Activated CD8-positive, alpha-beta memory T cell treated with anti-CD3 and anti-CD28 coated beads, Interleukin-2, amount 50 U/mL, for 24 hours (primary cell): ENCODE measurements at regions not wholly inside any gene's neighbourhood (a gene's known extent, or its start where the extent isn't known, plus 50 kb on each side); places are given as distances from the start of the nearest gene placed in this dataset.
"Not testable (repeated sequence)": the region's sequence is repeated elsewhere in the genome, so short reads cannot be mapped to it uniquely, and the experiment has no call there.

Experiments
- DNase-seq: peaks from one replicate; pipeline ENCODE4 v3.0.0-alpha.2; 2020; ENCODE audit errors: extremely low read depth

DNA sequence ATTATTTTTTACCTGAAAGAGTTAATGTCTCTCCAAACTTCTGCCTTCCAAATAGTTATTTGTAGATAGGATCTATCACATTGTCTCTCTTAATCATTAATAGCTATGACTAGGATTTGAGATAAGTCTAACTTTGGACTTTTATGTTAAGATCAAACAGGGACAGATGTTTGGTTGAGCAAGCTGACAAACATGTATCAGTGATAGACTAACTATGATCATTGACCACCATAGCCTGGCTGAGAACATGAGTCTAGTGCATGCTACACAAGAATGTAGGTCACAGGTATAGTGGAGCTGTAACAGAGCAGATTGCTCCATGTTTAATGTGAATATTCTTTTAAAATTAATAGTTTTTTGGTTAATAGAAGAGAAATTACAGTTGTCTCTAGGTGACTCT, 52.0 kb downstream of the SYT15B start:
- not testable (repeated sequence) for DNase-seq

DNA sequence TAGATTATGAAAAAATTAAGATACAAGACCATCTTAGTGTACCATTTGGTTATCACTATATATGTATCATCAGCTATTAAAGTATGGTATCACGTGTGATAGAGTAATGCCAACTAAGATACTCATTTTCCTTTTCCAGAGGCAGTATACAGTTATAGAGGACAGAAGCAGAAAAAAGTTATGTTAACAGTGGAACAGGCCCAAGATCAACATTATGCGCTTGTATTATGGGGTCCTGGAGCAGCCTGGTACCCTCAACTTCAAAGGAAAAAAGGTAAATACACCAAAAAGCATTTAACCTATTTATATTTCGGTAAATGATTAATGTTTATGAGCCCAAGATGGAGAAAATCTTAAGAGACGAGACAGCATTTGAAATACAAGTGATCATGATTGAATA, 52.9 kb downstream of the SYT15B start:
- DNase-seq, result not testable (repeated sequence)

DNA sequence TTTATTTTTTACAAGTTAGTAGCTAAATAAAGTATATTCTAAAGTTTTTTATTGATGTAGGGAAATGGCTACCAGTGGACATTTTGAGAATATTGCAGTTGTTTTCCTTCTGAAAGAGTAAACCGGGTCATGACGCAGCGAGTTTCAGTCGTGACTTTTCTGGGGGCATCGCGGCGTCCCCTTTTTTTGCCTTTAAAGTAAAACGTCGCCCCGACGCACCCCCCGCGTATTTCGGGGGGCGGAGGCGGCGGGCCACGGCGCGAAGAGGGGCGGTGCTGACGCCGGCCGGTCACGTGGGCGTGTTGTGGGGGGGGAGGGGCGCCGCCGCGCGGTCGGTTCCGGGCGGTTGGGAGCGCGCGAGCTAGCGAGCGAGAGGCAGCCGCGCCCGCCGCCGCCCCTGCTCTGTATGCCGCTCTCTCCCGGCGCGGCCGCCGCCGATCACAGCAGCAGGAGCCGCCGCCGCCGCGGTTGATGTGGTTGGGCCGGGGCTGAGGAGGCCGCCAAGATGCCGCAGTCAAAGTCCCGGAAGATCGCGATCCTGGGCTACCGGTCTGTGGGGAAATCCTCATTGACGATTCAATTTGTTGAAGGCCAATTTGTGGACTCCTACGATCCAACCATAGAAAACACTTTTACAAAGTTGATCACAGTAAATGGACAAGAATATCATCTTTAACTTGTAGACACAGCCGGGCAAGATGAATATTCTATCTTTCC, 57.5 kb downstream of the SYT15B start:
- peak; percentile 4 for DNase-seq

DNA sequence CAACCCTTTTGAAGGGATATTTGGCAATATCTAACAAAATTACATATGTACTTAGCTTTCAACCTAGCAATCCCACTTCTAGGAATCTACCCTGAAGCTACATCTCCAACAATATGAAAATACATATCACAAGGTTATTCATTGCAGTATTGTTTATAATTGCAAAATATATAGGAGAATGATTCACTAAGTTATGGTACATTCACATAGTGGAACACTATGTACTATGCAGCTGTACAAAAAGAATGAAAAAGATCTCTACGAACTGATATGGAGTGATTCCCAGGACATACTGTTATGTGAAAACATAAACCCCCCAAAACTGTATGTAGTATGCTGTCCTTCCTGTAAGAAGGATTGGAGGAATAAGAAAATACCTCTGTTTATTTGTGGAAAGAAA, 62.1 kb downstream of the SYT15B start:
- DNase-seq, result not testable (repeated sequence)

DNA sequence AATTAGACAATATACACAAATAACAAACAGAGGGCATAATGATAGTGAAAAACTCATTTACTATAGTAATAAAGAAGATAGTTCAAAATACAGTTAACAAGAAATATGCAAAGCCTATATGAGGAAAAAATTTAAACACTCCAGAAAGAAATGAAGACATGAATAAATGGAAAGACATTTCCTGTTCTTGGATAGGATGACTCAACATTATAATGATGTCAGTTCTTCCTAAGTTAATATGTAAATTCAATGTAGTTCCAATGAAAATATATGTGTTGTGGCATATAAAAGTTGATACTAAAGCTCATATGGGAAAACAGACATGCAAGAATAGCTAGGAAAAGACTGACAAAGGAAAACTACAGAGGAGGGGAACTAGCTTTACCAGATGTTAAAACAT, 63.5 kb downstream of the SYT15B start:
- DNase-seq, result not testable (repeated sequence)

DNA sequence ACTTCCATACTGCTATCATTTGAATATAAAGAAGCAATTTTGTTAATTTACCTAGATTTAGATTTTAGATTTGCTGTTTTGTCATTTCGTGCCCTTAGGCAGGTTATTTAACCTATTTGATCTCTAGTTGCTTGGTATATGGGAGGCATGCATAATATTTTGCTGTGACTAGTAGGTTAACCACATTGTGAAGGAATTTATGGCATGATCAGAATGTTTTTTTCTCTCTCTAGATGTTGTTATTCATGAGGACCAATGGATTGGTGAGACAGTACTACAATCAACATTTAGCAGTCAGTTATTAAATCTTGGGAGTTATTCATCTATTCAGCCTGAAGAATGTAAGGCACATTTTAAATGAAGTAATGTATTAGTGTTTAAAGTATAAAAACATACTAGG, 67.2 kb downstream of the SYT15B start:
- not testable (repeated sequence) for DNase-seq

DNA sequence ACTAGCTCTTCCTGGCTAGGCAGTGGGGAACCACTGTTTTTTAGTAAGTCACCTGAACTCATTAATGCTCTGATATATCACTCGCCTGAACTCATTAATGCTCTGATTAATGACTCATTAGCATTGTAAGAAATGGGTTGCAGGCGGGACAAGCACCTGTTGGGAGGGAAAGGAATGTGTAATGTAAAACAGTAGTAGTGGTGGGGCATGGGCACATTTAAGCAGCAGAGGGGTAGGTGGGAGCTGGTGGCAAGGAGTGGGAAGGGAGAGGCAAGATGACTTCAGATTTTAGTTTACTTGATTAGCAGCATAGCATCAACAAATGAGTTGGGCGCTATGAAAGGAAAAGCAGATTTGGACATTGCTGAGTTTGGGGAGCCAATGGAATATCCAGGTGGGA, 68.2 kb downstream of the SYT15B start:
- DNase-seq, result not testable (repeated sequence)

DNA sequence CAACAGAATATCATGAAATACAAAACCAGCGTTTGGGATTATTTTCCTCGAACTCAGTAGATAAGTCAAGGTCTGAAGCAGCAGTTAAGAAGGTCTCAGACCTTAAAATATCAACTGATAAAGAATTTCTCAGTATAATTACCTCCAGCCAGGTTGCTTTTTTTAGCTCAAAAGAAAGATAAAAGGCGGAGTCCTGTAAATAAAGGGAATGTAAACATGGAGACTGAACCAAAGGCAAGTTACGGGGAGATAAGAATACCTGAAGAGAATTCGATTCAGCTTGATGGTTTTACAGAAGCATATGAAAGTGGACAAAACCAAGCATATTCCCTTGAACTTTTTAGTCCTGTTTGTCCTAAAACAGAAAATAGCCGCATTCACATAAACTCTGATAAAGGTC, 73.1 kb downstream of the SYT15B start:
- not testable (repeated sequence) for DNase-seq

DNA sequence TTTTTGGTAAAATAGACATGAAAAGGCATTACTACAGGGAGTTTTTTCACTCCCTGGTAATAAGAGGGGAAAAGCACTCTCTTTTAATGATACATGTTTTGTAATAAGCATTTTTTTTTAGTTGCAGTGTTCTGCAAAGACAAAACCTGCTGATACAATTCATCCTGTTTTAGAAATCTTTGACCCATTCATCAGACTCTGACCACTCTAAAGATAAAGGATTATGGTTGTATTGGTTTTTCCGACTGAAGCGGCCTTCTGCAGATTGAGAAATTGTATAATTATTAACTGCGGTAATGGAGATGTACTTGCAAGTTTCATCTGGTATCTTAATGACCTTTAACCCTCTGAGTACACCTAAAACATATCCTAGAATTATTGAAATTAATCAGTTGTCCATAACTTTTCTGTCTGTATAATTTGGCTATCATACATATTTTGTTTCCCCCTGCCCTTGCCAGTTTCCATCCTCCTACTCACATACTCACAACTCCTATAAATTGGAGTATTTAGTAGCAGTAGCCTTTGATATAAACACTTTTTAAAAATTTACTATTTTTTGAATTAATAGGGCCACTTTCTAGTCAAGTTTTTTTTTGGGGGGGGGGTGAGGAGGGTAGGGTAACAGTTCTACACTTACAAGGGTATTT, 79.4 kb downstream of the SYT15B start:
- DNase-seq, result not testable (repeated sequence)

DNA sequence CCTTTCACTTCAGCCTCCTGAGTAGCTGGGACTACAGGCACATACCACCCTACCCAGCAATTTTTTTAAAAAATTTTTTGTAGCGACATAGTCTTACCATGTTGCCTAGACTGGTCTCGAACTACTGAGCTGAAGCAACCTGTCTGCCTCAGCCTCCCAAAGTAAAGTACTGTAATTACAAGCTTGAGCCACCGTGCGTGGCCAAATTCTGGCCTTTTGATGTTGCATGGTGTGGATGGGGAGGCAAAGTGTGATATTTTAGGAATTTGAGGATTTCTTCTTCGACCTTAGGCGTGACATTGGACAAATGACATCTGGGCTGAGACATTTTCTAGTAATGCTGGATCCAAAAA, 81.8 kb downstream of the SYT15B start:
- DNase-seq, result not testable (repeated sequence)

DNA sequence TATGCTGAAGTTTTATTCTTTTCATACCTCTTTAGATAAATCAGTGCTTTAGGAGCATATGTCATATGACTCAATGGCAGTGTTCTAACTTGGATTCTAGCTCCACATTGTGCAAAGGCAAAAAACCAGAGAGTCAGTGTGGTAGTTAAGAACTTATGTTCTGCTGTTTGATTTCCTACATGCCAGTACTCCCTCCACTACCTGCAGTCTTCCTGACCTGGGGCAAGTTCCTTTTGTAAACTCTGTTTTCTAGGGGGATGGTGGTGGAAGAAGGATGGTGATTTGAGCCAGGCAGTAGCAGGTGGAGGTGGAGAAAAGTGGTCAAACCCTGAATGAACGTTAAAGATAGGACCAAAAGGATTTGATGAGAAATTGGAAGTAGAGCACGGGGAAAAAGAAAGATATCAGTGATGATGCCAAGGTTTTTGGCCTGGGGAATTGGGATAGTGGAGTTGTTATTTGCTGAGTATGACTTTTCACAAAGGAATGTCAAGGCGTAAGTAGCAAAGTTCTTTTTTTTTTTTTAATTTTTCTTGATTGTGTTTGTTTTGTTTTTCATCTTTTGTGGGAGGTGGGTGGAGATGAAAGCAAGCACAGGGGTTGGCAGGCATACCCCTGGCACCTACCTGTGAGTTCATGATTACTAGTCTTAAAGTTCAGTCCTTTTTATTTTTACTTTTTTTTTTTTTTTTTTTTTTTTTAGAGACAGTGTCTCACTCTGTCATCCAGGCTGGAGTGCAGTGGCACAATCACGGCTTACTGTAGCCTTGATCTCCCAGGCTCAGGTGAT, 82.3 kb downstream of the SYT15B start:
- not testable (repeated sequence) for DNase-seq

DNA sequence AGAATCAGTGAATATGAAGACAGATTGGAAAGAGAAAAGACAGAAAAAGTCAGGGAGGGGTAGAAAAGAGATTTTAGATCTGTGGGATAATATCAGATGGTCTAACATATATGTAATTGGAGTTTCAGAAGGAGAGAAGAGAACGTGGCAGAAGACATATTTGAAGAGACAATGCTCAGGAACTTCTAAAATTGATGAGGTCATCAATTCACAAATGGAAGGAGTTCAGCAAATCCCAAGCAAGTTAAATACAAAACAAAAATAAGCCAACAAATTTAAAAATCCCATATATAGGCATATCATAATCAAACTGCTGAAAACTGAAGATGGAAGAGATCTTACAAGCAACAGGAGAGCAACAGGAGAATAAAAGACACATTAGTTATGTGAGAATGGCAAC, 87.3 kb downstream of the SYT15B start:
- DNase-seq, result not testable (repeated sequence)

DNA sequence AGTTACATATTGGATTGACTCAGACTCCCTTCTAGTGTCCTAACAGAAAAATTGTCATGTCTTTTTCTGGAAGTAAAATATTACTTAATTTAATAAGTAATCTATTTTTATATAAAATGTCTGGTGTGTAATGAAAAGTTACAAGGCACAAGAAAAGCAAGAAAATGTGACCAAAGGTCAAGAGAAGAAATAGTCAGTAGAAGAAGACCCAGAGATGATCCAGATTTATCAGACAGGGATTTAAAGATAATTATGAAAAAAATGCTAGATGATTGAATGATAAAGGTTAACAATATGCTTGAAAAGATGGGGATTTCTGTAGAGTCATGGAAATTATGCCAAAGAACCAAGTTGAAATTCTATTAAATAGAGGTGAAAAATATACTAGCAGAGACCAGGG, 87.8 kb downstream of the SYT15B start:
- not testable (repeated sequence) for DNase-seq

DNA sequence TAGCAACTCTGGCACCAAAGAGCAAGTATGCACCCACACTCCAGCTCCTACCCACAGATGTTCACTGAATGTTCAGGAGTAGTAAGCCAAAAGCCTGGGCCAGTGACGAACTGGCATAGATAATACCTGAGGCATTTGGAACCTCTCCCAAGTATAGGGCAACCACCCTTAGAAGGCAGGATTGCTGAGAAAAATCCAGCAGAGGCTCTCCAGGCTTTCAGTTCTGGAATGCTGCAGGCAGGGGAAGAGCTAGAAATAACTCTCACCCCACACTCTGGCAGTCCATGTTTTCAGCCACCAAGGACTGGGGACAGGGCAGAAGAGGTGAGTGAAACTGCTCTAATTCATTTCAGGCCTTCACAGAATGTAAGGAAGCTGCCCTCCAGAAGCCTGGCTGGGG, 90.3 kb downstream of the SYT15B start:
- DNase-seq, result not testable (repeated sequence)

DNA sequence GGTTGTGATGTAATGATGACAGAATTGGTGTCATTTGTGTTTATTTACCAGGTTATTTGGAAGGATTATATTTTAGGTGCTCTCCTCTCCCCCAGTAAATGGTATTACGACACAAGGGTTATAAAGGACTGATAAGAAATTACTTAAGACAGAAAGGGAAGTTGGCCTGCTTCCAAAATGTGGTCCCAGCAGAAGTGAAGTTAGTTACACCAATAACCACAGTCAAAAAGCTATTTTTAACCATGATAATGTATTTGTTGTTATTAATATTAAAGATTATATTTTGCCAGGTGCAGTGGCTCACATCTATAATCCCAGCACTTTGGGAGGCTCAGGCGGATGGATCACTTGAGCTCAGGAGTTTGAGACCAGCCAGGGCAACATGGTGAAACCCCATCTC, 92.5 kb downstream of the SYT15B start:
- not testable (repeated sequence) for DNase-seq

DNA sequence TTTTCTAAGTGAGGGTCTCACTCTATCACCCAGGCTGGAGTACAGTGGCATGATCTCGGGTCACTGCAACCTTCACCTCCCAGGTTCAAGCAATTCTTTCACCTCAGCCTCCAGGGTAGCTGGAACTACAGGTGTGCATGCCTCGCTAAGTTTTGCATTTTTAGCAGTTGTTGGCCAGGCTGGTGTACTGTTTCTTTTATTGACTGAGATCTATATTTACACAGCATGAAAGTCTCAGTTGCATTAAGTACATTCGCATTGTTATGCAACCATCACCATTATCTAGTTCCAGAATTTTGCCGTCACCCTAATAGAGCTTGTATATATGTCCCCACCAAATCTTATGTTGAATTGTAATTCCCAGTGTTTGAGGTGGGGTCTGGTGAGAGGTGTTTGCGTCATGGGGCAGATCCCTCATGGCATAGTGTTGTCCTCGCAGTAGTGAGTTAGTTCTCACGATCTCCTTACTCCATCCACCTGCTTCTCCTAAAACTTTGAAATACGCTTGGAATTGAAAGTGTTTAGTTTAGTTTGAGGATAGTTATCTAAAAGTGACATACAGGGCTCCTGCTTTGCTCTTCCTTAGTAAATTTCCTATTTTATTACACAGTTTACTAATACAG, 101.3 kb downstream of the SYT15B start:
- DNase-seq, result not testable (repeated sequence)

DNA sequence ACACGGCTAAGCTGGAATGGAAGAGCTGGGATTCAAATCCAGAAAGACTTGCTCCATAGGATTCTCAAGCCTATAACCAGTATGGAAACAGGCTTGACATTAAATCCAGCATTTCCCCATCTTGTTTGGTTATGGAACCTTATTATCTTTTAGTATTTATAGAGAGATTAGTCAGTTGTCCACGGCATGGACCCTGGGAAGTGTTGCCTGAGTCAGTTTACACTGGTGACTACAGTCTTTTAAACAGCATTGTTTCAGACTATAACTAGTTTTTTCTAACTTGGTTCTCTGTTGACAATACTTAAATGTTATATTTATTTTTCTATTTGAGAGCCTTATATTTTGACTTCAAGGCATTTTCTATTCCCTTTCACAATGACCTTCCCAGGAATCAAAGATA, 106.7 kb downstream of the SYT15B start:
- not testable (repeated sequence) for DNase-seq

DNA sequence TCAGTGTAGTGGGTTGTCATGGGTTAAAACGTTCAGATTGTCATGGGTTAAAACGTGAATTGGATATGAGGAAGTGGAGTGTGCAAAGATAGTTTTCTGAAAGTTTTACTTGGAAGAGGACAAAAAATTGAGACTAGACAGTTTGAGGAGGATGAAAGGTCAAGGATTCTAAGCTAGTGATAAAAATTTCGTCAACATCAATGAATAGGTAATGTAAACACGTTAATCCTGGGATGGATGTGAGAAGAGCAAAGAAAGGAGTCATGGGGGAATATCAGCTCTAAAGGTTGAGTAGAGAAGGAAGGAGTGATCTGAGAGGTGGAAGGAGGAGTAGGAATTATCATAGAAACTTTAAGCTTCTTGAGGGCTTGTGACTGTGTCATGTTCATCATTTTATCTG, 109.2 kb downstream of the SYT15B start:
- DNase-seq, result not testable (repeated sequence)

DNA sequence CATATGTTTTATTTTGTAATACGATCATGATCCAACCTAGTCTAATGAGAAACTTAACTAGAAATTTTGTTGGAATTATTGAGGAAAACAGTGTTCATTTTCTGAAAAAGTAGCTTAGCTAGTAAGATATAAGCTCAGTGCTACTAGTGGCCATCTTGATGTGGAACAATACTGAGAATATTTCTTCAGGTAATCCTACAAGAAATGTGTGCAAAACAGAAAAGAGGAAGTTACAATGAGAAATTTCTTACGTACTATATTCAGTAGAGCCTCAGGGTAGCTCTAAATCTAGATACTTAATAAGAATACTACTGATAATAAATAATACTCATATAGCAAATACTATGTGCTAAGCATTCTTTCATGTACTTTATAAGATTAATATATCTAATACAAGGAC, 114.8 kb downstream of the SYT15B start:
- not testable (repeated sequence) for DNase-seq

DNA sequence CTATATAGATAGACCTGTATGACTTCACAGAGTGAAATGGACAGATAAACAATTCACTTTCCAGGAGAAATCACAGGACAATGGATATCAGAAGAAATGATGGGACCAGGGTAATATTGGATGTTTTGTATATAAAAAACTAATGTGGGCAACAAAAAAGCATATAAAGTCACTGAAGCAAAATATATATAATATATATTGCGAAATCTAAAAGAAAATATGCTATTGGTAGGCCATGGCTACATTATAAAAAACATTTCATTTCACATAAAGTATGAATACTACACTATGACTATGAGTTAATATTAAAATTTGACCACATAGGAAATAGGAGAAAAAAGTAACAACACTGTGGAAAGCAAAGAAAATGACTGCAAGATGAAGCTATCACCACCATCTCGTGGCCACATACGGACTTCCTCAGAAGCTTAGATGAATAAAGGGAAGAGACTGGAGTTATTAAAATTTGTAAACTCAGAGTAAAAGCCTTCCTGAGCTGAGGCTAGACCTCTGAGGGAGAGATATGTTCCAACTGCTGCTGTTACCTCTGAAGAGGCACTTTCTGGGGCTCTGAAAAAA, 115.8 kb downstream of the SYT15B start:
- DNase-seq, result not testable (repeated sequence)

DNA sequence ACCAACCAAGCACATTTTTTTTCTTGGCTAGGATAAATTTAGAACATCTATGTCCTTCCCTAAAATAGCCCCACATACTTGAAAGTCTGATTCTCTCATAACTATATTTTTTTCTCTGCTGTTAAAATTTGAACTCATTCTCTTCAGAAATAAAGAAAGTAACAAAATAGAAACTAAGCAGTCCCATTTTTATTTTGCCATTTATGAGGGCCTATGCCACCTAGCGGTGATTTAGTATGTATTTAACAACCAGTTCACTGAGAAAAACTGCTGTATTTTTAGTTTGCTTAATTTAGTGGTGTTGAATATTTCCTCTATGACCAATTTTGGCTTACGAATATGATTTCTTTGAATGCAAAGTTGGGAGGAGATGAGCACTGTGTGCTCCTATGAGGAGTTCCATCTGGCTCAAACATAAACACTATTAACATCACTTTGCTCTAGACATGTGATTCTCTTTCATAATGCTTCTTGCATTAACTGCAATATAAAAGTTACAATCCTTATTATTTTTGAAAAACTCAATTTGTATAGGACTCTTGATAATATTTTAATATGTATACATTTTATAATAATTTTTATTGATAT, 116.6 kb downstream of the SYT15B start:
- not testable (repeated sequence) for DNase-seq
